ENCODE measurements at regions not wholly inside any gene's neighbourhood (a gene's known extent, or its start where the extent isn't known, plus 50 kb on each side); places are given as distances from the start of the nearest gene placed in this dataset.

DNA sequence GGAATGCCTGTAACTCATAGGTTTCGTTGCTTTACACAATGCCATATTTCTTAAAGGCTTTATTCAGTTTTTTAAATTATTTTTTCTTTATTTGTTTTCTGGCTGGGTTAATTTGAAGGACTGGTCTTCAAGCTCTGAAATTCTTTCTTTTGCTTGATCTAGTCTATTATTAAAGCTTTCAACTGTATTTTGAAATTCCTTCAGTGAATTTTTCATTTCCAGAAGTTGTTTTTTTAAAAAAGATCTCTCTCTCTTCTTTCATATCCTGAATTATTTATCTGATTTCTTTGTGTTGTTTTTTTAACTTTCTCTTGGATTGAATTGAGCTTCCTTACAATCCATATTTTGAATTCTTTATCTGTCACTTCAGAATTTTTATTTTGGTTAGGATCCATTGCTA lies 239.9 kb upstream of the CTAGE1 start:
- no peak for DNase-seq (ENCODE audit: low read depth)
- Histone ChIP-seq H3K9ac (ENCODE audit: low read length) (no peak overlapping the region), H3K4me1 (ENCODE audit: control insufficient read depth, insufficient read depth, low read length) (no peaks in the 10 kb centered on the region), H3K27me3 (replicated peaks; ENCODE audit: control insufficient read depth, insufficient read depth, low read length) (no peaks in the 10 kb centered on the region), H3K9me3 (ENCODE audit: control insufficient read depth, low read length) (peaks cover 34% of the 10 kb centered on the region), H3K36me3 (ENCODE audit: control insufficient read depth, insufficient read depth, low read length, severe bottlenecking) (no peaks in the 10 kb centered on the region), H3K4me3 (ENCODE audit: low read length) (no peak overlapping the region)

DNA sequence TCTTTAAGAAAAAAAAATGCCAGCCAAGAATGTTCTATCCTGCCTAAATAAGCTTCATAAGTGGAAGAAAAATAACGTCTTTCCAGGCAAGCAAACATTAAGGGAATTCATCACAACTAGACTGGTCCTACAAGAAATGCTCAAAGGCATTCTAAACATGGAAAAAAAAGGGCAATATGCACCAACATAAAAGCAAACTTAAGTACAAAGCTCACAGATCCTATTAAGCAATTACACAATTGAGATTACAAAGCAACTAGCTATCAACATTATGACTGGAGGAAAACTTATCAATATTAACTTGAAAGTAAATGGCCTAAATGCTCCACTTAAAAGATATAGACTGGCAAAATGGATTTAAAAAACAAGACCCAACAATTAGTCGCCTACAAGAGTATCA lies 240.6 kb upstream of the CTAGE1 start:
- Histone ChIP-seq H3K4me3 (ENCODE audit: low read length) (no peak overlapping the region), H3K9me3 (ENCODE audit: control insufficient read depth, low read length) (peaks cover 35% of the 10 kb centered on the region), H3K4me1 (ENCODE audit: control insufficient read depth, insufficient read depth, low read length) (no peaks in the 10 kb centered on the region), H3K9ac (ENCODE audit: low read length) (no peak overlapping the region), H3K36me3 (ENCODE audit: control insufficient read depth, insufficient read depth, low read length, severe bottlenecking) (no peaks in the 10 kb centered on the region), H3K27me3 (replicated peaks; ENCODE audit: control insufficient read depth, insufficient read depth, low read length) (no peaks in the 10 kb centered on the region)
- no peak for DNase-seq (ENCODE audit: low read depth)

DNA sequence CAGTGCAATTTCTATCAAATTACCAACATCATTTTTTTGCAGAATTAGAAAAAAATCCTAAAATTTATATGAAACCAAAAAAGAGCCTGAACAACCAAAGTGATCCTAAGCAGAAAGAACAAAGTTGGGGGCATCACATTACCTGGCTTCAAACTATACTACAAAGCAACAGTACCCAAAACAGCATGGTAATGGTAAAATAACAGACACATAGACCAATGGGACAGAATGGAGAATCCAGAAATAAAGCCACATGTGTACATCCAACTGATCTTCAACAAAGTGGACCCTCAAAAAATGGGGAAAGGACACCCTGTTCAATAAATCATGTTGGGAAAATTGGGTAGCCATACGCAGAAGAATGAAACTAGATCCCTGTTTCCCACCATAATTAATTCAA lies 245.7 kb upstream of the CTAGE1 start:
- H3K4me1 ChIP-seq (ENCODE audit: control insufficient read depth, insufficient read depth, low read length), result peaks cover 6% of the 10 kb centered on the region
- no peak overlapping the region for H3K4me3 ChIP-seq (ENCODE audit: low read length)
- H3K27me3 ChIP-seq (replicated peaks; ENCODE audit: control insufficient read depth, insufficient read depth, low read length), result no peaks in the 10 kb centered on the region
- DNase-seq (ENCODE audit: low read depth), result no peak
- H3K36me3 ChIP-seq (ENCODE audit: control insufficient read depth, insufficient read depth, low read length, severe bottlenecking), result no peaks in the 10 kb centered on the region
- peaks cover 19% of the 10 kb centered on the region for H3K9me3 ChIP-seq (ENCODE audit: control insufficient read depth, low read length)
- H3K9ac ChIP-seq (ENCODE audit: low read length), result no peak overlapping the region

DNA sequence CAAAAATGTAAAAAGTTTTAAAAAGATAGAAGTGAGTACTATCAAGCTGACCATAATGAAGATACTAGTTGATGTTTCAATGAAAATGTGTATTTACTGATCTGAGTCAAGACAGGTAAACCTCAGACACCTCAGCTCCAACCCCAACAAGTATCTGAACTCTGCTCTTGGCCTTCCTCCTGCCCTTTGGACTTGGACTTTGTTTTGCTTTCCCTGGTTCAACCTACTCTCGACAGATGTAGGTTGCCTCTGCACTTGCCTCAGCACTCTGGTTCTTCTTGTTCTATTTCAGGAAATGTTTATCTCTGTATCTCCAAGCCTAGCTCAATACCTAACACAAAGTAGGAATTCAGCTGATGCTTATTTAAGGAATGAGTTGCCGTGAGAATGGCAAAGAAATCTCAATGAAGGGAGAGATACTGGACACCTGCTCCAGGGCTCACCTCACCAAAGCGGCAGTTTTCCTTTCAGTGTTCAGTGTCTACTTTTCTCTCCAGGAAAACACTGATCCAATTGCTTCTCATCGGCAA lies 248.8 kb upstream of the CTAGE1 start:
- no peak overlapping the region for H3K9ac ChIP-seq (ENCODE audit: low read length)
- H3K27me3 ChIP-seq (replicated peaks; ENCODE audit: control insufficient read depth, insufficient read depth, low read length), result no peaks in the 10 kb centered on the region
- H3K4me3 ChIP-seq (ENCODE audit: low read length), result no peak overlapping the region
- peaks cover 12% of the 10 kb centered on the region for H3K9me3 ChIP-seq (ENCODE audit: control insufficient read depth, low read length)
- no peaks in the 10 kb centered on the region for H3K36me3 ChIP-seq (ENCODE audit: control insufficient read depth, insufficient read depth, low read length, severe bottlenecking)
- peaks cover 17% of the 10 kb centered on the region for H3K4me1 ChIP-seq (ENCODE audit: control insufficient read depth, insufficient read depth, low read length)
- no peak for DNase-seq (ENCODE audit: low read depth)

DNA sequence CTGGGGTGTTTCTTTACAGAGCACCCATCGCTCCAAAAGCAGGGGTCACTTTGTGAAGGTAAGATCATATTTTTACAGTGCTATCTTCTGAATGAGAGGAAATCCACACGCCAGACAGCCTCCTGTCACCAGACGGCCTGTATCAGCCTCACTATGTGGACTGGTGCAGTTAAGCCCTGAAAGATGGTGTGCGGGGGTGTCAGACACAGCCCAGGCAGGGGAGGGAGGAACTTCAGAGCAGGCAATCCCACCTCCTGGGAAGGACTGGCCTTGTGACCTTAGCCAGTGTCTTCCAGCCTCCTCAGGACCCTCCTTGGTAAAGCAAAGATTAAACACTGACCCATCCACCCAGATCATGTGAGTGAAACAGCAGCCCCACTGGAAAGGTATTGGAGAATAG lies 249.4 kb upstream of the CTAGE1 start:
- no peak overlapping the region for H3K4me3 ChIP-seq (ENCODE audit: low read length)
- H3K4me1 ChIP-seq (ENCODE audit: control insufficient read depth, insufficient read depth, low read length), result peaks cover 17% of the 10 kb centered on the region
- no peak overlapping the region for H3K9ac ChIP-seq (ENCODE audit: low read length)
- no peaks in the 10 kb centered on the region for H3K36me3 ChIP-seq (ENCODE audit: control insufficient read depth, insufficient read depth, low read length, severe bottlenecking)
- no peaks in the 10 kb centered on the region for H3K27me3 ChIP-seq (replicated peaks; ENCODE audit: control insufficient read depth, insufficient read depth, low read length)
- no peak for DNase-seq (ENCODE audit: low read depth)
- H3K9me3 ChIP-seq (ENCODE audit: control insufficient read depth, low read length), result peaks cover 12% of the 10 kb centered on the region

DNA sequence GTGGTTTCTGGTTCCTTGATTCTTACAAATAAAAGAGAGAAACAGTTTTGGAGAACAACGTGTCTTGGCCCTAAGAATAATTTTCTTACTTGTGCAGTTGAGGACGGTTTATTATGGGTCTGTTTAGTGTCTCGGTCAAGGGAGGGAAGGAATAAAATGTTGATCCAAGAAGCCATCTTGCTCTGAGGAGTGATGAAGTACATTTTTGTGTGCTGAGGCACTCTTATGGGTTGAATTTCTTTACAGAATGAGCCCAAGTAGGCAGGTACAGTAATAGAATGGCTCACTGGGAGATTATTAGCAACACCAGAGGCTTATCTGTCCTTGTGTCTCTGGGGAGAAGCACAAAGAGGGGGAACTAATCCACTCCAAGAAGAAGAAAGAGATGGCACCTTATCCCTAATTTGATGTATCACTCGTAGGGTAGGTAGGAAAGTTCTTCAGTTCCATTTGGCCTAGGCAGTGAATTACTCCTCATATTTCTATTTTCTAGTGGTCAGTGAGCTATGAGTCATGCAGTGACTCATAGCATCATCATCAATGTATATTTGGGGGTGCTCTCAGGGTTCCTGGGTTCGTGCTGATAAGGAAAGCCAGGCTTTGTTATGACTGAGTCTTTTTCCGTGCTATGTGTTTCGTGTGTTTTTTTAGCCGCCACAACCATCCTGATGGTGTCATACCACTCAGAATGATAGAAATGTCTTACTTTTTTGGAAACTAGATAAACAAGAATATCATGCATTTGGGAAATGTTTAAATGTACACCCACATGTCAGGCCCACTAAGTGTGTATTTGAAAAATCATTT lies 250.1 kb upstream of the CTAGE1 start:
- peaks cover 8% of the 10 kb centered on the region for H3K9me3 ChIP-seq (ENCODE audit: control insufficient read depth, low read length)
- H3K4me3 ChIP-seq (ENCODE audit: low read length), result no peak overlapping the region
- H3K36me3 ChIP-seq (ENCODE audit: control insufficient read depth, insufficient read depth, low read length, severe bottlenecking), result no peaks in the 10 kb centered on the region
- H3K27me3 ChIP-seq (replicated peaks; ENCODE audit: control insufficient read depth, insufficient read depth, low read length), result no peaks in the 10 kb centered on the region
- peaks cover 17% of the 10 kb centered on the region for H3K4me1 ChIP-seq (ENCODE audit: control insufficient read depth, insufficient read depth, low read length)
- H3K9ac ChIP-seq (ENCODE audit: low read length), result no peak overlapping the region
- DNase-seq (ENCODE audit: low read depth), result peak; percentile 76

DNA sequence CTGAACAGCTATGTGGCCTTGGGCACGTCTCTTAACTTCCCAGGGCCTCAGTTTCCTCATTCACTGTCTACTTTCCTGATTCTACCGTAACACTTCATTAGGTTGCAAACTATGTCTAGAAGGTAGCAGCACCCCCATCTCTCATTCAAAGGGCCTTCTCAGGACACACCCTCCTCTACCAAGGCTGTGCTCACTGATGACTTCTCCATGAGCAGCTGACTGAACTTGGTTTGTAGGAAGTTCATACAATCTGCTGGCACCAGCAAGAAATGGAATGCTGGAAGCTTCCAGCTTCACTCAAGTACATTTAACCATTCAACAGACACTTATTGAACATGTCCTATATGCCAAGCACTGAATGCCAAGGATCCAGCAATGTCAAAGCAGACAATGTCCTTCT lies 250.8 kb upstream of the CTAGE1 start:
- Histone ChIP-seq H3K9me3 (ENCODE audit: control insufficient read depth, low read length) (peaks cover 3% of the 10 kb centered on the region), H3K4me3 (ENCODE audit: low read length) (no peak overlapping the region), H3K4me1 (ENCODE audit: control insufficient read depth, insufficient read depth, low read length) (peaks cover 17% of the 10 kb centered on the region), H3K9ac (ENCODE audit: low read length) (no peak overlapping the region), H3K36me3 (ENCODE audit: control insufficient read depth, insufficient read depth, low read length, severe bottlenecking) (no peaks in the 10 kb centered on the region), H3K27me3 (replicated peaks; ENCODE audit: control insufficient read depth, insufficient read depth, low read length) (no peaks in the 10 kb centered on the region)
- no peak for DNase-seq (ENCODE audit: low read depth)

DNA sequence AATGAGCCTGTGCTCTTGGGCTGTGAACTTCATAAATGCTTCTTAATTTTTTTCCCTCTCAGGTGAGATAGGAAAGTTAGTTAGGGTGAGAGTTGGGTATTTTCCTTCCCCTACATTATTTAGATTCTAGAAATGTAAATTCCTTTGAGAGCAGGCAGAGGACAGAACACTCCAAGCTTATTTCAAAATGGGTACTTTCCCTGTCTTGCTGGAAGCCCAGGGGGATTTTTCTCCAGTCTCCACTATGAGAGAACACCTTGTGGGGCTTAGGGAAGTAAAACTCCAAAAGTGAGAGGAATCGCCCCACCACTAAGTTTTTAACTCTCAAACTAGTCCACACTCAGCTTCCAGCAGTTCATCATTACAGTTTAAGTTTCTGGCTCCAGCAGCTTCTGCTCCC lies 253.2 kb upstream of the CTAGE1 start:
- Histone ChIP-seq H3K36me3 (ENCODE audit: control insufficient read depth, insufficient read depth, low read length, severe bottlenecking) (no peaks in the 10 kb centered on the region), H3K9ac (ENCODE audit: low read length) (no peak overlapping the region), H3K9me3 (ENCODE audit: control insufficient read depth, low read length) (peaks cover 5% of the 10 kb centered on the region), H3K4me3 (ENCODE audit: low read length) (no peak overlapping the region), H3K27me3 (replicated peaks; ENCODE audit: control insufficient read depth, insufficient read depth, low read length) (no peaks in the 10 kb centered on the region), H3K4me1 (ENCODE audit: control insufficient read depth, insufficient read depth, low read length) (peaks cover 31% of the 10 kb centered on the region)
- peak; percentile 73 for DNase-seq (ENCODE audit: low read depth)

DNA sequence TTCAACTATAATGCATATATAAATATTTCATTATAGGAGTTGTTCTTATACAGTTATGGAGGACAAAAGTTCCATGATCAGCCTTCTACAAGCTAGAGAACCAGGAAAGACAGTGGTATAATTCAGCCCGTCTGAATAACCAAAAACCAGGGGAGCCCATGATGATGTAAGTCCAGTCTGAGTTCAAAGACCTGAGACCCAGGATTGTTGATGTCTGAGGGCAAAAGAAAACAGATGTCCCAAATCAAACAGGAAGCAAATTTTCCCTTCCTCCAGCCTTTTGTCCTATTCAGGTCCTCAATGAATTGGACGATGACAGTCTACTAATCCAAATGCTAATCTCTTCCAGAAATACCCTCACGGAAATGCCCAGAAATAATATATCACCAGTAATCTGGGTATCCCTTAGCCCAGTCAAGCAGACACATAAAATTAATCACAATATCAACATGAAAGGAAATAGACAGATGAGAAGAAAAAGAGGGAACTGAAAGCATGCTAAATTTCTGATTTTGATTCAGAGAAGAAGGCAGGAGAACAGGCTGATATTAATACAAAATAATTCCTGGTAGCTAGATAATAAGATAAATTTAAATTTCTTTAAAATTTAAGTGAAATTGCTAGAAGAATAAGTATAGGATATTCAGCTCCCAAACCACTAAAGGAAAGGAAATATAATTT lies 255.6 kb upstream of the CTAGE1 start:
- DNase-seq (ENCODE audit: low read depth), result no peak
- H3K4me3 ChIP-seq (ENCODE audit: low read length), result no peak overlapping the region
- H3K27me3 ChIP-seq (replicated peaks; ENCODE audit: control insufficient read depth, insufficient read depth, low read length), result no peaks in the 10 kb centered on the region

DNA sequence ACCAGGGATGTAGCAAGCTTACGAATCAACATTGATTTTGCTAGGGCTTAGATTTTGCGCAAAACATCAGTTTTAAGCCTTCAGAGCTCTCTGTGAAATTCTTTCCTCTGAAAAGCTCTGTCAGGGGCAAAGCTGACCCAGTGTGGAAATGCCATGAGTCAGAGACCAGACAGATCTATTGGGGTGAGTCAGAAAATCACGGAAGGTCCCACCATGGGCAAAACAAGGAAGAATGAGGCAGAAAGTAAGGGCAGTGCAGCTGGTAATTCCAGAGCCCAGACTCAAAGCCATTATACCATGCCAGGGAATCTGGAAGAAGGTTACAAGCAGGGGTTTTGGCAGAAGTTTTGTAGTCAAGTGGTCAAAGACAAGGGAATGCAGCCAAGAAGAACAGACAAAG lies 256.6 kb upstream of the CTAGE1 start:
- H3K36me3 ChIP-seq (ENCODE audit: control insufficient read depth, insufficient read depth, low read length, severe bottlenecking), result no peaks in the 10 kb centered on the region
- H3K27me3 ChIP-seq (replicated peaks; ENCODE audit: control insufficient read depth, insufficient read depth, low read length), result no peaks in the 10 kb centered on the region
- H3K9me3 ChIP-seq (ENCODE audit: control insufficient read depth, low read length), result peaks cover 5% of the 10 kb centered on the region
- peaks cover 34% of the 10 kb centered on the region for H3K4me1 ChIP-seq (ENCODE audit: control insufficient read depth, insufficient read depth, low read length)
- DNase-seq (ENCODE audit: low read depth), result peak; percentile 93
- no peak overlapping the region for H3K9ac ChIP-seq (ENCODE audit: low read length)
- no peak overlapping the region for H3K4me3 ChIP-seq (ENCODE audit: low read length)

More for the DNA sequence above, 255.6 kb upstream of the CTAGE1 start:
- Histone ChIP-seq H3K9ac (ENCODE audit: low read length) (no peak overlapping the region), H3K9me3 (ENCODE audit: control insufficient read depth, low read length) (peaks cover 5% of the 10 kb centered on the region), H3K4me1 (ENCODE audit: control insufficient read depth, insufficient read depth, low read length) (peaks cover 31% of the 10 kb centered on the region), H3K36me3 (ENCODE audit: control insufficient read depth, insufficient read depth, low read length, severe bottlenecking) (no peaks in the 10 kb centered on the region)

DNA sequence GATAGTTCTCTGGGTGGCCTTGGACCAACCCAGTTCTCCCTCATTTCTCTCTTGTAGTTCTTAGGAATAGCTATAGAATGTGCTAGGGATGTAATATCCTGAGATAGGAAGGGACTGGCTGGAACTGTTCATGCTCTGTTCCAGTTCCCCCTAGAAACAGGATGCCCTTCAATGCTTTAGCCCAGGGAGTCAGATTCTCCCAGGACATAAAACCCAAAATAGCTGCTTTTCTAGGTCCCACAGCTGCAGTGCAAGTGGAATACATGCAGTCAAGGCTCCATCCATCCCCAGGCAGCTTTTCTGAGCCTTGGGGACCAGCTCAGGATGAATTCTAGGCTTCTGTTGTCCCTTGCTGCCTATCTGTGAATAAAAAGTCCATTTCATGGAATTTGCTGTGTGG lies 257.3 kb upstream of the CTAGE1 start:
- Histone ChIP-seq H3K9me3 (ENCODE audit: control insufficient read depth, low read length) (peaks cover 5% of the 10 kb centered on the region), H3K4me3 (ENCODE audit: low read length) (no peak overlapping the region), H3K4me1 (ENCODE audit: control insufficient read depth, insufficient read depth, low read length) (peaks cover 34% of the 10 kb centered on the region), H3K9ac (ENCODE audit: low read length) (no peak overlapping the region), H3K27me3 (replicated peaks; ENCODE audit: control insufficient read depth, insufficient read depth, low read length) (no peaks in the 10 kb centered on the region), H3K36me3 (ENCODE audit: control insufficient read depth, insufficient read depth, low read length, severe bottlenecking) (no peaks in the 10 kb centered on the region)
- DNase-seq (ENCODE audit: low read depth), result no peak
